Esophagus squamous epithelium (tissue), 5 donors: ENCODE measurements at regions not wholly inside any gene's neighbourhood (a gene's known extent, or its start where the extent isn't known, plus 50 kb on each side); places are given as distances from the start of the nearest gene placed in this dataset.
"Not testable (repeated sequence)": the region's sequence is repeated elsewhere in the genome, so short reads cannot be mapped to it uniquely, and the experiment has no call there.

Experiments used
- DNase-seq: peaks from one replicate; lab custom pipeline; 2025; lab: John Stamatoyannopoulos, UW
- H3K27ac ChIP-seq, 4 donors: fragments of 200-600 bp; sonication (generic); one replicate each; pipeline ENCODE4 v1.5.1; 2016 to 2019; ENCODE audit warnings: mild to moderate bottlenecking in 1 of 4
- H3K27me3 ChIP-seq, 4 donors: fragments of 200-600 bp; sonication (generic); 1 replicate in 3 of 4; 2 replicates in 1 of 4; pipeline versions ENCODE4 v1.5.1 to v1.6.0; 2017 to 2021; ENCODE audit warnings: antibody characterized with exemption in 1 of 4
- H3K36me3 ChIP-seq, 3 donors: fragments of 200-600 bp; sonication (generic); one replicate each; pipeline ENCODE4 v1.5.1; 2016 to 2019
- H3K4me1 ChIP-seq, 3 donors: fragments of 200-600 bp; sonication (generic); one replicate each; pipeline ENCODE4 v1.5.1; 2017 to 2019
- H3K4me3 ChIP-seq, 4 donors: fragments of 200-600 bp; sonication (generic); 1 replicate in 3 of 4; 2 replicates in 1 of 4; pipeline ENCODE4 v1.5.1; 2016 to 2019; ENCODE audit warnings: mild to moderate bottlenecking in 2 of 4, moderate library complexity in 1 of 4
- H3K9me3 ChIP-seq, 3 donors: fragments of 200-600 bp; sonication (generic); one replicate each; pipeline ENCODE4 v1.5.1; 2016 to 2019
- CTCF ChIP-seq, 6 experiments: fragments of 450-650 bp in 4 of 6; fragments of 200-600 bp in 2 of 6; sonication (generic) in 2 of 6; IDR thresholded peaks; one replicate each; pipeline ENCODE4 v1.5.1; 2016 to 2019; ENCODE audit warnings: antibody characterized with exemption in 6 of 6, mild to moderate bottlenecking in 4 of 6, moderate library complexity in 4 of 6
- POLR2A ChIP-seq, 4 donors: fragments of 450-650 bp; IDR thresholded peaks; one replicate each; pipeline ENCODE4 v1.6.1; 2017; ENCODE audit warnings: antibody characterized with exemption in 4 of 4, mild to moderate bottlenecking in 4 of 4, moderate library complexity in 3 of 4
- WGBS, 2 donors: methylation state at CpG; one replicate each; pipeline ENCODE4 v1.1.5; 2018; 5-methylcytosine and 5-hydroxymethylcytosine counted together
- intact Hi-C: fragments of 100-400 bp; cut with DNase I; formaldehyde crosslinking; loops from one replicate; pipeline ENCODE4 v1.15.0; 2022
- donor health status: DM: yes; HTN: yes; CAD: no.

GRCh38 chr21:20220586-20220985 lies 777.6 kb upstream of the NCAM2 start:
- Histone ChIP-seq H3K27me3 (no peaks in the 10 kb centered on the region), H3K36me3 (no peaks in the 10 kb centered on the region), H3K4me1 (no peaks in the 10 kb centered on the region), H3K9me3 (peaks cover 0 to 3% (median 0%) of the 10 kb centered on the region in 3 donors), H3K4me3 (no peak overlapping the region), H3K27ac (no peak overlapping the region)
- no peak for DNase-seq
- intact Hi-C loops: no loop called here
- TF ChIP-seq CTCF (IDR thresholded peaks at IDR 0.05) (no peak), POLR2A (IDR thresholded peaks at IDR 0.05) (no peak)

DNA sequence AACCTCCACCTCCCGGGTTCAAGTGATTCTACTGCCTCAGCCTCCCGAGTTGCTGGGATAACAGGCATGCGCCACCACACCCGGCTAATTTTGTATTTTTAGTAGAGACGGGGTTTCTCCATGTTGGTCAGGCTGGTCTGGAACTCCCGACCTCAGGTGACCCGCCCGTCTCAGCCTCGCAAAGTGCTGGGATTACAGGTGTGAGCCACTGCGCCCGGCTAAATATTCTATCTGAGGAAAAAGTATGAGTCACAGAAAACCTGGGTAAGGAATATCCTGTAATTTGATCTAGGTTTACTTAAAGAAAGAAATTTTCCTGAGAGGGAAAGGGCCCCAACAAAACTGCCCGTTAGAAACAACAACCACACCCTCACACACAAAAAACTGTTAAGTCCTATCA lies 776.2 kb upstream of the NCAM2 start:
- H3K9me3 ChIP-seq, H3K4me1 ChIP-seq, H3K36me3 ChIP-seq, H3K27me3 ChIP-seq, H3K4me3 ChIP-seq, intact Hi-C loops, DNase-seq, H3K27ac ChIP-seq: not testable (repeated sequence)
- WGBS, 2 donors: 83 to 84% methylated on average over 11 to 12 of the region's 12 CpGs

GRCh38 chr21:20236649-20237048 lies 761.6 kb upstream of the NCAM2 start:
- not testable (repeated sequence) for DNase-seq, H3K4me3 ChIP-seq
- WGBS, 2 donors: 11 to 22% methylated on average over 1 of the region's 1 CpG

DNA sequence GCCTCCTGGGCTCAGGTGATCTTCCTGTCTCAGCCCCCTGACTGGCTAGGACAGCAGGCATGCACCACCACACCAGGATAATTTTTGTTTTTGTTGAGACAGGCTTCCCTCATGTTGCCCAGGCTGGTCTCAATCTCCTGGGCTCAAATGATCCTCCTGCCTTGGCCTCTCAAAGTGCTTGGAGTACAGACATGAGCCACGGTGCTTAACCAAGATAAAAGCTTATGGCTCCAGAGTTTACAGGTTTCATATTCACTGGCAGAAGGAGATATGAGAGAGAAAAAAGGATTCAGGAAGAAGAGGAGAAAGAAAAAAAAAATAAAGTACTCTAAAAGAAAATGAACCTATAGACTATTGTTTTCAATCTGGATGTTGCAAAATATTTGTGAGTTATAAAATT lies 748.8 kb upstream of the NCAM2 start:
- no peaks in the 10 kb centered on the region for H3K4me1 ChIP-seq
- no peaks in the 10 kb centered on the region for H3K27me3 ChIP-seq
- intact Hi-C loops: no loop called here
- no peaks in the 10 kb centered on the region for H3K9me3 ChIP-seq
- no peak for TF ChIP-seq POLR2A (IDR thresholded peaks at IDR 0.05)
- no peak for TF ChIP-seq CTCF (IDR thresholded peaks at IDR 0.05)
- no peak overlapping the region for H3K4me3 ChIP-seq
- H3K36me3 ChIP-seq: no peaks in the 10 kb centered on the region
- no peak overlapping the region for H3K27ac ChIP-seq
- DNase-seq: no peak
- WGBS, 2 donors: 67 to 80% methylated on average over 1 of the region's 1 CpG

More at GRCh38 chr21:20236649-20237048, 761.6 kb upstream of the NCAM2 start:
- H3K27ac ChIP-seq, intact Hi-C loops, H3K36me3 ChIP-seq, H3K27me3 ChIP-seq, H3K4me1 ChIP-seq: not testable (repeated sequence)
- H3K9me3 ChIP-seq: peaks cover 0 to 17% (median 5%) of the 10 kb centered on the region in 3 donors

DNA sequence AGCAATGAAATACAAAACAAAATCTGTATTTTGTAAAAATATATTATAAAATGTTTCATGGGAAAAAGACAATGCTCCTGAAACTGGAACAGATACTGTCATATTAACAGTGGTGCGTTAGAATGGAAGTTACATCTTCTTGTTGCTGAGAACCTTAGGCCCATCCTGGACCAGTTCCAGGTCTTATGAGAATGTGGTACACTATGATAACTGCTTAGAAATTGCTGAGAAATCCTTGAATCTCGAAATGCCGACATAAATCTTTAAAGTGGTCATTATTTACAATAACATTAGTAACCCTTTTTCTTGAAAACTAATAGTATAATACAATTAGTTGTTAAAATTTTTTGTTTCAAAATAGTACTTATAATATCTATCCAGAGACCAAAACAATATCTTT lies 747.9 kb upstream of the NCAM2 start:
- intact Hi-C loops: no loop called here

GRCh38 chr21:20253261-20253660 lies 744.9 kb upstream of the NCAM2 start:
- DNase-seq: no peak
- Histone ChIP-seq H3K36me3 (no peaks in the 10 kb centered on the region), H3K4me1 (no peaks in the 10 kb centered on the region), H3K9me3 (no peaks in the 10 kb centered on the region), H3K4me3 (no peak overlapping the region), H3K27ac (no peak overlapping the region), H3K27me3 (no peaks in the 10 kb centered on the region)
- TF ChIP-seq POLR2A (IDR thresholded peaks at IDR 0.05): no peak
- TF ChIP-seq CTCF (IDR thresholded peaks at IDR 0.05): no peak
- WGBS, 2 donors: 79 to 84% methylated on average over 3 of the region's 3 CpGs
- intact Hi-C loops: no loop called here

More for the DNA sequence above, 747.9 kb upstream of the NCAM2 start:
- Histone ChIP-seq H3K4me1 (no peaks in the 10 kb centered on the region), H3K36me3 (no peaks in the 10 kb centered on the region), H3K4me3 (no peak overlapping the region), H3K9me3 (no peaks in the 10 kb centered on the region), H3K27ac (no peak overlapping the region), H3K27me3 (no peaks in the 10 kb centered on the region)
- WGBS, 2 donors: 38 to 40% methylated on average over 3 of the region's 3 CpGs
- no peak for DNase-seq
- TF ChIP-seq CTCF (IDR thresholded peaks at IDR 0.05) (no peak), POLR2A (IDR thresholded peaks at IDR 0.05) (no peak)
